Stimulated activated CD8-positive, alpha-beta memory T cell treated with anti-CD3 and anti-CD28 coated beads, Interleukin-4, amount 100 ng/mL, for 48 hours (primary cell): ENCODE measurements at regions not wholly inside any gene's neighbourhood (a gene's known extent, or its start where the extent isn't known, plus 50 kb on each side); places are given as distances from the start of the nearest gene placed in this dataset.

Source experiments
- DNase-seq: peaks from one replicate; pipeline ENCODE4 v3.0.0-alpha.2; 2020

GRCh38 chr12:124440841-124441381, 126.5 kb downstream of the NCOR2 start:
- DNase-seq, result no peak

DNA sequence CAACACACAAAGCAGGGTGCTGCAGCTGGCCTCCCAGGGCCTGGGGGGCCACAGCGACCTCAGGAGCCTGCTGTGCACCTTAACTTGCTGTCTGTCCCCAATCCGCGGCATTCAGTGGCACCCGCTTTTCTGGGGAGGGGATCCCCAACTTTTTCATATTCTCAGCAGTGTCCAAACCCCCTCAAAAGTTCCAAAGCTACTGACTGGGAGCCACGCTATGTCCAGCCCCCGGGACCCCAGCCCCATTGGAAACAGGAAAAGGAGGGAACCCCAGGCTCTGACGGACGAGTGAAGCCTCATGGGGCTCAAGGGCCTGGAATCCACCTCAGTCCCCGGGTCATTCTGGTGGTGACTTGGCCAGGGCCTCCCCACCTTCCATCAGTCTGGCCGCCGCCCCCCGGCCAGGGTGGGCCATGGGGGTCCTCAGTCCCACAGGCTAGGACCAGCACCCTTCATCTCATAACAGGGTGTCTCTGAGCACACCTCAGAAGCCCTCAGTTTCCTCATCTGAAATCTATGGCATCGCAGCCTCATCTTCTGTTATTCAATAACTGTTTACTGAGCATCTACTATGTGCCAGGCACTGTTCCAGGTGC, 127.3 kb downstream of the NCOR2 start:
- no peak for DNase-seq

GRCh38 chr12:124438437-124439056, 128.9 kb downstream of the NCOR2 start:
- DNase-seq, result no peak

DNA sequence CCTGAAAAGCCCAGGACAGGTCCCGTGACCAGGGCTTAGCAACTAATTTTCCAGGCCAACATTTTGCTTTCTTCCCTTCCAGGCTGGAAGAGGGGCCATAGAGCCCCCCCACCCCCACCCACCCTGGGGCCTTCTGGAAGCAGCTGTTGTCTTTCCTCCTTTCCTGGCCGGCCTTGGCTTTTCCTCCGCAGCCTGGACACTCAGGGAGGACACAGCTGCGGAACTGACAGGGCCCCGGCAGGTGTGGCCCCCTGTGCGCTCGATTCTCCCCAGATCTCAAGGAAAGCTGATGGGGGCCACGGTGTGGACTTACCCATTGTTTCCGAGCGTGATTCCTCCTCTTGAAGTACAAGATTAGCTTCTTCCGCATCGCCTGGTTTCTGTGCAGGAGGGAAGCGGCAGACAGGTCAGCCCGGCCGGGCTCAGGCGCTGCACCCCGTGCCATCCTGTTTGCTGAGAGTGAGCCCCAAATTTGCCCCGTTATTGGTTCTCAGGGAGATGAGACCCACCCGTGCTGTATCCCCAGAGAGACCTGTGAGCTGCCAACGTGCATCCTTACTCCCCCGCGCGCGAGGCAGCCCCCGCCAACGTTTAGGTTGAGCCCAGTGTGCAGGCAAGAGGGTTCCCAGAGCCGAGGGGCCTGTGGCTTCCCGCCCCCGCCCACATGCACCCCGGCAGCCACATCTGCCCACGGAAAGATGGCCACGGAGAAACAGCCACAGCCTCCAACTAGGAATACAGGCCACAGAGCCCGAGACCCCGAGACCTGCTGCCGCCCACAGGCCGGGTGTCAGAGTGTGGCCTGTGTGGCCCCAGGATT, 129.6 kb downstream of the NCOR2 start:
- DNase-seq, result no peak

DNA sequence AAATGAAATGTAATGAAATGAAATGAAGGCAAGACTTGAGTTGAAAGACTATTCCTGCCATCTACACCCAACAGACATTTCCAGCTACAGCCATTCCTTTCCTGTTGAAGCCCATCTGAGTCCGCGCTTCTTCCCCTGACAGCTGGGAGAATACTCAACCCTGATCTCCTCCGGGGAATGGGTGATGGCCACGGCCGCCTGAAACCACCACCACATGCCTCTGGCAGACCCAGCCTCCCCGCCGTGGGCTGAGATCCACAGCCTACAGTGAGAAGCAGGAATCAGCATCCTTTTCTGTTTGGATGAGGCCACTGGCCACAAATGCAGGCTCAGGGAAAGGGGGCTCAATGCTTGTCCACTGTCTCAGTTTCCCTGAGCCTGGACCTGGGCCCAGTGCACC, 130.3 kb downstream of the NCOR2 start:
- no peak for DNase-seq

- DNase-seq, result no peak
Measured at GRCh38 chr12:124436366-124436765, 131.0 kb downstream of the NCOR2 start.

DNA sequence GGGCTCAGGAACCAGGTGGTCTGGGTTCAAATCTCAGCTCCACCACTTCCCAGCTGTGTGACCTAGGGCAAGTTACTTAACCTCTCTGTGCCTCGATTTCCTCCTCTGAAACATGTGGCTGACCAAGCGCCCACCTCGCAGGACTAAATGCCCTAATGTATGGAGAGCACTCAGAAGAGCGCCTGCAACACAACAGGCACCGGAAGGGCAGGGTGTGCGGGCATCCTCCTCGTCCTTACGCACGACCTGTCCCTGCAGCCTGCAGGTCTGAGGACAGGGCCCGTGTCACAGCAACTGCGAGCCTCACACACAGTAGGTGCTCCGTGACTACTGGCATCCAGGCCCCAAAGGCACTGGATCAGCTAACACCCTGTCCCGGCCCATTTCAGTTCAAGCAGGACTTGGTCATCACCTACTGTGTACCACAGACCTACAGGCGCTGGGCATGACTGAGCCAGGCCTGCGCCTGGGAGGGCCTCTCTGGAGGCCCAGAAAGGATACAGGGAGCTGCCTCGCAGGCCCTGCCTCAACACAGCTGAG, 131.5 kb downstream of the NCOR2 start:
- DNase-seq, result no peak

GRCh38 chr12:124434951-124435805, 132.2 kb downstream of the NCOR2 start:
- DNase-seq, result no peak

GRCh38 chr12:124434354-124434753, 133.1 kb downstream of the NCOR2 start:
- DNase-seq, result no peak

DNA sequence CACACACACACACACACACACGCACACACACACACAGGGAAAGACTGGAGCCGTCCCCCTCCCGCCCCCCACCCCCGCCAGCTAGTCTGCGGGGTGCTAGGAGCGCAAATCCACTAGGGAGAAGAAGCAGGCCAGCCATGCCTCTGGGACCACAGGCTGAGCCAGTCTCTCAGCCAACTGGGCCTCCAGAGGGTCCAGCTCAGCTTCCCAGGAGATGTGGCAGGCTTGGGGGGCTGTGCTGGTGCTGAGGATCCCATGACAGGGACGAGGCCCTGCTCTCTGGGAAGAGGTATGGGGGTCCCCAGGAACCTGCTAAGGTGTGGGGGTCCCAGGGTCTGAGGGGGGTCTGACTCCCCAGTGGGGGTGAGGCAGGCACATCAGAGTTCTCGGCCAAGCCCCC, 133.5 kb downstream of the NCOR2 start:
- no peak for DNase-seq

DNA sequence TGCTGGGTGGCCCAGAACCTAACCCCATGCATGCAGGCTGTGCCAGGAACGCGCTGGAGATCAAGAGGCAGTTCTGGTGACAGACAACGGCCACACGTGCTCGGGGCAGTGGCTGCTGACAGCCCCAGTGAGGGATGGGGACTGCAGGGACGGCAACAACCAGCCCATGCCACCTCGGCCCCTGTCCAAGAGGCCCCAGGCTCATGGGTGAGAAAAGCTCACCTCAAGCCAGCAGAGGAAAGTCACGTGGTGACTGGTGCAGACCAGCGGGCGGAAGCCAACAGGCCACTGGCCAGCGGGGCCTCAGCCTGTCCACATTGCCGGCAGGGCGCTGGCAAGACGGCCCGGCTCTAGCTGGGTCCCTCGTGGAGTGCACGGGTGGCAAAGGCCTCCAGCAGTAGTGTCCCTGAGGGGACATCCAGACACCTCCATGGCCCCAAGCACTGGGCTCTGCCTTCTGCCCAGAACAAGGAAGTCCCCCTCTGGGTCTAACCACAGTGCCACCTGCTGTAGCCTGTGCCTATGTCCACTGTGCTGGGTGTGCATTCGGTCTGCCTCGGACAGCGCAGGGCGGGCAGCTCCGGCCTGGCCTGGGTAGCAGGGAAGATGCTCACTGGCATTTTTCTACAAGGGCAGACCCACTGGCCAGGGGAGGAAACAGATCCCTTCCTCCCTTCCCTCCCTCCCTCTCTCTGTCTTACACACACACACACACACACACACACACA, 134.1 kb downstream of the NCOR2 start:
- DNase-seq, result no peak

GRCh38 chr12:124432376-124432775, 135.0 kb downstream of the NCOR2 start:
- no peak for DNase-seq

DNA sequence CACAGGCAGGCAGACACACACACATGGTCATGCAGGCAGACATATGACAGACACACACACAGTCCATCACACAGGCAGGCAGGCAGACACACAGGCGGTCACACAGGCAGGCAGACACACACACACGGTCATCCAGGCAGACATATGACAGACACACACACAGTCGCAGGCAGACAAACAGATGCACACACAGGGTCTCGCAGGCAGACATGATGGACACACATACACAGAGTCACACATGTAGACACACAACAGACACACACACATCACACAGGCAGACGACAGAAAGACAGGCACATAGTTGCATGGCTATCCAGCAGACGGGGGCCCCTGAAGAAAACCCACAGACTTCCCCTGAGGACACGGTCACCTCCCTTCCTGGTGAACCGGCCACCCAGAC, 135.4 kb downstream of the NCOR2 start:
- DNase-seq, result no peak

DNA sequence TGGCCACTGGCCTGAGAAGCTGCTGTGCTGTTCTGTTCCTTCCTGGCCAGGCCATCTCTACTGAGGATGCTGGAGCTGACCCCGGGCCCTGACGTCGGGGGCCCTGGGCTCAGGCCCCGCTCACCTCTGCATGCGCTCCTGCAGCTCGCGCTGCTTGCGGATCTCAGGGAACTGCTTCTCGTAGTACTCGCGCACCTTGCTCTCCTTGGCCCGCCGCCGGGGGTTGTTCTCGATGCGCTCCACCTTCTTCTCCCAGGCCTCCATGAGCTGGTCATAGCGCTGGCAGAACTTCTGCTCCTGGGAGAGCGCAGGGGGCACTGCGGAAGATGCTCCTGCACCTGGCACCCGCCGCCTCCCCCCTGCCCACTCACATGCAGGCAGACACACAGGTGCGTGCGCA, 135.6 kb downstream of the RFLNA start:
- DNase-seq, result no peak

DNA sequence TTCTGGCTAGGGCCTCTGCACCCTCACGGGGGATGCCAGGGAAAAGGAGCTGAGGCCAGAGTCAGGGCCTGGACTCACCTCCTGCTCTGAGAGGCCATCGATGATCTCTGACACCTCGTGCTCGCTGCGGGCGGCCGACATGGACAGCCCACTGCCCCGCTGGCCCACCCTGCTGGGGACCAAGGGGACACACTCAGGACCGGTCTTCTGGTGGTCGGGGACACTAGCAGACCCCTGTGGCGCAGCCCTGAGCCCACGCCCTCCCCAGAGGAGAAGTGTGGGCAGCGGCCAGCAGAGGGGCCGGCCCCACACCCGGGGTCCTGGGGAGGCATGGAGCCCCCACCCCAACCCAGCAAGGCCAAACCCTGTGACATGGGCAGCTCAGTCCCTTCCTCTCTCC, 134.6 kb downstream of the RFLNA start:
- DNase-seq, result no peak

DNA sequence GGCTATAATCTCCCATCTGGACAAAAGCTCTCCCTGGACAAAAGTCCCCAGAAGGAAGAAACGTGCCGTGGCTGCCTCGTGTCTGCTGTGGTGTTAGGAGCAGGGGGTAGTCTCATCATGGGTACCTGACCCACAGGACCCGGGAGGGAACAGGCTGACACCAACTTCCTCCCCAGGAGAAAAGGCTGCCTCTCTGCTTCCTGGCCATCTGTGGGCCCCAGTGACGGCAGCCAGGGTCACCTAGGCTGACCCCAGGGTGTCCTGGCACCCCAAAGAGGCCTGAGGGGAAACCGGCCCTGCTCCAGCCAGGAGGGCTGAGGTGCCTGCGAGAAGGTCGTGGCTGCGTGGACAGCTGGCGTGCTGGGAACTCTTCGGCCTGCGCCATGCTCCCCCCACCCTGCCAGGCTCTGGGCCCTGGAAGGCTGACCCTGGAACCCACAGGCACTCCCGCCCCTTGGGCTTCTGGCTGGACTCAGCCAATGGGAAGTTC, 133.9 kb downstream of the RFLNA start:
- DNase-seq, result no peak

GRCh38 chr12:124428136-124428791, 133.4 kb downstream of the RFLNA start:
- no peak for DNase-seq

- DNase-seq, result no peak
Measured at GRCh38 chr12:124426594-124427555, 132.0 kb downstream of the RFLNA start.

GRCh38 chr12:124425667-124426066, 130.8 kb downstream of the RFLNA start:
- DNase-seq, result no peak

DNA sequence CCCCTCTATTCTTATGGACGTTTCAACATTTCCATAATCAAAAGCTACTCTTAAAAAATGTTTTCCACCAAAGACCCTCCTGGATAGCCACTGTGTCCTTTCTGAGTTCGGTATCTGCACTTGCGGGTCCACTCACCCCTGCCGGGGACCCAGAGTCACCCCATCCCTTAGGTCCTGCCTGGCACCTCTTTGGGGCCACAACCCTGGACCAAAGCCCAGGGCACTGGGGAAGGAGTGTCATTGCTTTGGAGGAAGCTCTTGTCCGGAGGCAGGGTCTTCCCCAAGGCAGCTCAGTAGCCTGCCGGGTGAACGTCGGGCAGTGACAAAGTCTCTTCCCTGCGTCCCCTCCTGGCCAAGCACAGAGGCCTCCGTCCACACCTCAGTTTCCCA, 129.6 kb downstream of the RFLNA start:
- DNase-seq, result no peak
